ENCODE measurements at regions not wholly inside any gene's neighbourhood (a gene's known extent, or its start where the extent isn't known, plus 50 kb on each side); places are given as distances from the start of the nearest gene placed in this dataset.

DNA sequence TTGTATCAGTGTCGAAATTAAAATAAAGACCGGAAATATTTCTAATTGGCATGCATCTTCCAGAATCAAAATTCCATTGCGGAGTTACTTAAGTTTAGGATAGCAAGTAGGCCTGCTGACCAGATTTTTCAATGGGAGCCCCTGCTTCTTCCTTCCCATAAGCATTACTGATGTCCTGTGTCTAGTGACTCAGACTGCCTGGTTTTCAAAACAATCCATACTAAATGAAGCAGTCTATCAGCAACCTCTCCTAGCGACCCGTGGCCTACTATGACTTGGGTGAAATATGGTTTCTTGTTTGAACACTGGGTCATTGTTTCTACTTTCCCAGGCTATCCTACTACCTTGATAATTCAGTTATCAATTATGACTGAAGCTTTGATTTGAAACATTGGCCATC is 571.6 kb downstream of the TBC1D4 start:
- Mint-ChIP-seq H3K9me3 (no peaks in the 10 kb centered on the region), H3K27me3 (ENCODE audit: low read depth) (no peaks in the 10 kb centered on the region), H3K4me3 (no peak overlapping the region), H3K4me1 (no peaks in the 10 kb centered on the region; the same call in 1 of the 2 replicates), H3K36me3 (no peaks in the 10 kb centered on the region), H3K27ac (no peak overlapping the region)
- TF ChIP-seq, protein P1, sequence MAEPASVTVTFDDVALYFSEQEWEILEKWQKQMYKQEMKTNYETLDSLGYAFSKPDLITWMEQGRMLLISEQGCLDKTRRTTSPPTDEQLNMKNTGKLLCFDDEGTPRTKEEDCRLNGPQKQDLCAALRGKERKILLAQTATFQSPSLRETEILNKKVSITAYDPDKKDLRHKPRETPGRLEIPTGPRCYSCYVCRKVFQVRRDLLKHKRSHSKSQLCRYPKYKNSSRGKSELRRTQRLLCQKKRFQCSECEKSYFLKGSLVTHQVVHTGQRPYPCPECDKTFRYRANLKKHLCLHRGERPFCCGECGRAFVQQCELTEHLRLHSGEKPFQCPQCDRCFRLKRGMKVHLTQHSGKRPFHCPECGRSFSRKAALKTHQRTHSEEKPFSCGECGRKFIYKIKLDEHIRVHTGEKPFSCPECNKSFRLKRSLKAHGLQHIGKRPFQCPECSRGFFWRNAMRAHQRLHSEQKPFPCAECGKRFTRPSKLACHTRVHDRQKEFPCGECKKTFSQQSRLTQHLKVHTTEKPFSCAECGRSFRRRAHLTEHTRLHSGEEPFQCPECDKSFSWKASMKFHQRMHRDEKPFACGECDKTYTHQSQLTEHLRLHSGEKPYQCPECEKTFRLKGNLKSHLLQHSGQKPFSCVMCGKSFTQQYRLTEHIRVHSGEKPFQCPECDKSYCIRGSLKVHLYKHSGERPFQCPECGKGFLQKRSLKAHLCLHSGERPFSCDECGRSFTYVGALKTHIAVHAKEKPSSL (CRISPR knock-in tag; conservative IDR thresholded peaks at IDR 0.05): no peak
- TF ChIP-seq CREB1 (CRISPR knock-in tag; IDR thresholded peaks at IDR 0.05) (no peak), KAT7 (CRISPR knock-in tag; IDR thresholded peaks at IDR 0.05; ENCODE audit: borderline replicate concordance) (no peak)
- TF ChIP-seq, protein P2, sequence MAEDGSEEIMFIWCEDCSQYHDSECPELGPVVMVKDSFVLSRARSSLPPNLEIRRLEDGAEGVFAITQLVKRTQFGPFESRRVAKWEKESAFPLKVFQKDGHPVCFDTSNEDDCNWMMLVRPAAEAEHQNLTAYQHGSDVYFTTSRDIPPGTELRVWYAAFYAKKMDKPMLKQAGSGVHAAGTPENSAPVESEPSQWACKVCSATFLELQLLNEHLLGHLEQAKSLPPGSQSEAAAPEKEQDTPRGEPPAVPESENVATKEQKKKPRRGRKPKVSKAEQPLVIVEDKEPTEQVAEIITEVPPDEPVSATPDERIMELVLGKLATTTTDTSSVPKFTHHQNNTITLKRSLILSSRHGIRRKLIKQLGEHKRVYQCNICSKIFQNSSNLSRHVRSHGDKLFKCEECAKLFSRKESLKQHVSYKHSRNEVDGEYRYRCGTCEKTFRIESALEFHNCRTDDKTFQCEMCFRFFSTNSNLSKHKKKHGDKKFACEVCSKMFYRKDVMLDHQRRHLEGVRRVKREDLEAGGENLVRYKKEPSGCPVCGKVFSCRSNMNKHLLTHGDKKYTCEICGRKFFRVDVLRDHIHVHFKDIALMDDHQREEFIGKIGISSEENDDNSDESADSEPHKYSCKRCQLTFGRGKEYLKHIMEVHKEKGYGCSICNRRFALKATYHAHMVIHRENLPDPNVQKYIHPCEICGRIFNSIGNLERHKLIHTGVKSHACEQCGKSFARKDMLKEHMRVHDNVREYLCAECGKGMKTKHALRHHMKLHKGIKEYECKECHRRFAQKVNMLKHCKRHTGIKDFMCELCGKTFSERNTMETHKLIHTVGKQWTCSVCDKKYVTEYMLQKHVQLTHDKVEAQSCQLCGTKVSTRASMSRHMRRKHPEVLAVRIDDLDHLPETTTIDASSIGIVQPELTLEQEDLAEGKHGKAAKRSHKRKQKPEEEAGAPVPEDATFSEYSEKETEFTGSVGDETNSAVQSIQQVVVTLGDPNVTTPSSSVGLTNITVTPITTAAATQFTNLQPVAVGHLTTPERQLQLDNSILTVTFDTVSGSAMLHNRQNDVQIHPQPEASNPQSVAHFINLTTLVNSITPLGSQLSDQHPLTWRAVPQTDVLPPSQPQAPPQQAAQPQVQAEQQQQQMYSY (CRISPR knock-in tag; IDR thresholded peaks at IDR 0.05): no peak
- TF ChIP-seq, protein P3, sequence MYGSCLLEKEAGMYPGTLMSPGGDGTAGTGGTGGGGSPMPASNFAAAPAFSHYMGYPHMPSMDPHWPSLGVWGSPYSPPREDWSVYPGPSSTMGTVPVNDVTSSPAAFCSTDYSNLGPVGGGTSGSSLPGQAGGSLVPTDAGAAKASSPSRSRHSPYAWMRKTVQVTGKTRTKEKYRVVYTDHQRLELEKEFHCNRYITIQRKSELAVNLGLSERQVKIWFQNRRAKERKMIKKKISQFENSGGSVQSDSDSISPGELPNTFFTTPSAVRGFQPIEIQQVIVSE (CRISPR knock-in tag; IDR thresholded peaks at IDR 0.05; ENCODE audit: borderline replicate concordance): no peak
- TF ChIP-seq, protein P4, sequence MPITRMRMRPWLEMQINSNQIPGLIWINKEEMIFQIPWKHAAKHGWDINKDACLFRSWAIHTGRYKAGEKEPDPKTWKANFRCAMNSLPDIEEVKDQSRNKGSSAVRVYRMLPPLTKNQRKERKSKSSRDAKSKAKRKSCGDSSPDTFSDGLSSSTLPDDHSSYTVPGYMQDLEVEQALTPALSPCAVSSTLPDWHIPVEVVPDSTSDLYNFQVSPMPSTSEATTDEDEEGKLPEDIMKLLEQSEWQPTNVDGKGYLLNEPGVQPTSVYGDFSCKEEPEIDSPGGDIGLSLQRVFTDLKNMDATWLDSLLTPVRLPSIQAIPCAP (CRISPR knock-in tag; IDR thresholded peaks at IDR 0.05): no peak
- TF ChIP-seq, protein P5, sequence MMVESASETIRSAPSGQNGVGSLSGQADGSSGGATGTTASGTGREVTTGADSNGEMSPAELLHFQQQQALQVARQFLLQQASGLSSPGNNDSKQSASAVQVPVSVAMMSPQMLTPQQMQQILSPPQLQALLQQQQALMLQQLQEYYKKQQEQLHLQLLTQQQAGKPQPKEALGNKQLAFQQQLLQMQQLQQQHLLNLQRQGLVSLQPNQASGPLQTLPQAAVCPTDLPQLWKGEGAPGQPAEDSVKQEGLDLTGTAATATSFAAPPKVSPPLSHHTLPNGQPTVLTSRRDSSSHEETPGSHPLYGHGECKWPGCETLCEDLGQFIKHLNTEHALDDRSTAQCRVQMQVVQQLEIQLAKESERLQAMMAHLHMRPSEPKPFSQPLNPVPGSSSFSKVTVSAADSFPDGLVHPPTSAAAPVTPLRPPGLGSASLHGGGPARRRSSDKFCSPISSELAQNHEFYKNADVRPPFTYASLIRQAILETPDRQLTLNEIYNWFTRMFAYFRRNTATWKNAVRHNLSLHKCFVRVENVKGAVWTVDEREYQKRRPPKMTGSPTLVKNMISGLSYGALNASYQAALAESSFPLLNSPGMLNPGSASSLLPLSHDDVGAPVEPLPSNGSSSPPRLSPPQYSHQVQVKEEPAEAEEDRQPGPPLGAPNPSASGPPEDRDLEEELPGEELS (CRISPR knock-in tag; IDR thresholded peaks at IDR 0.05): no peak
- TF ChIP-seq, protein P6, sequence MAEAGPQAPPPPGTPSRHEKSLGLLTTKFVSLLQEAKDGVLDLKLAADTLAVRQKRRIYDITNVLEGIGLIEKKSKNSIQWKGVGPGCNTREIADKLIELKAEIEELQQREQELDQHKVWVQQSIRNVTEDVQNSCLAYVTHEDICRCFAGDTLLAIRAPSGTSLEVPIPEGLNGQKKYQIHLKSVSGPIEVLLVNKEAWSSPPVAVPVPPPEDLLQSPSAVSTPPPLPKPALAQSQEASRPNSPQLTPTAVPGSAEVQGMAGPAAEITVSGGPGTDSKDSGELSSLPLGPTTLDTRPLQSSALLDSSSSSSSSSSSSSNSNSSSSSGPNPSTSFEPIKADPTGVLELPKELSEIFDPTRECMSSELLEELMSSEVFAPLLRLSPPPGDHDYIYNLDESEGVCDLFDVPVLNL (CRISPR knock-in tag; IDR thresholded peaks at IDR 0.05; ENCODE audit: borderline replicate concordance, low read depth): no peak
- ATAC-seq: no peak
- POLR2A ChIA-PET: no interaction called here
- no peak for DNase-seq (ENCODE audit: low spot score)
- CTCF ChIA-PET: no interaction called here

DNA sequence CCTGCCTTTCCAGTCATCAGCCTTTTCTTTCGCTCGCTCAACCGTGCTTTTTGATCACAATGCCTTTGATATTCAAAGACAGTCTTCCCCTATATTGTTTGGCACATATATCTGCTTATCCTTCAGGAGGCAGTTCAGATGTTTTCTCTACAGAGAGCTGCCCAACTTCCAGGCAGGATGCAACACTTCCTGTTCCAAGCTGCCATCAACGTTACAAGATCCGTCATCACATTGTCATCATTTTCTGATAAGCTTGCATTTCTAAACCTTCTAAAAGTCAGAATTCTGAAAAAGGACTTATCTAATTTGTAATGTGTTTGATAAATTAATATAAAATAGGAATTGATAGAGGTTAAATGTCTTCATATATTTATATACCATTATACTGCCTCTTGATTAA is 574.2 kb downstream of the TBC1D4 start:
- no peaks in the 10 kb centered on the region for H3K27me3 Mint-ChIP-seq (ENCODE audit: low read depth)
- H3K4me1 Mint-ChIP-seq: no peaks in the 10 kb centered on the region; the same call in 1 of the 2 replicates
- no peaks in the 10 kb centered on the region for H3K9me3 Mint-ChIP-seq
- TF ChIP-seq, protein P7, sequence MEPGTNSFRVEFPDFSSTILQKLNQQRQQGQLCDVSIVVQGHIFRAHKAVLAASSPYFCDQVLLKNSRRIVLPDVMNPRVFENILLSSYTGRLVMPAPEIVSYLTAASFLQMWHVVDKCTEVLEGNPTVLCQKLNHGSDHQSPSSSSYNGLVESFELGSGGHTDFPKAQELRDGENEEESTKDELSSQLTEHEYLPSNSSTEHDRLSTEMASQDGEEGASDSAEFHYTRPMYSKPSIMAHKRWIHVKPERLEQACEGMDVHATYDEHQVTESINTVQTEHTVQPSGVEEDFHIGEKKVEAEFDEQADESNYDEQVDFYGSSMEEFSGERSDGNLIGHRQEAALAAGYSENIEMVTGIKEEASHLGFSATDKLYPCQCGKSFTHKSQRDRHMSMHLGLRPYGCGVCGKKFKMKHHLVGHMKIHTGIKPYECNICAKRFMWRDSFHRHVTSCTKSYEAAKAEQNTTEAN (CRISPR knock-in tag; IDR thresholded peaks at IDR 0.05): no peak
- TF ChIP-seq ZNF263 (CRISPR knock-in tag; IDR thresholded peaks at IDR 0.05; ENCODE audit: low read depth) (no peak), GABPB1 (CRISPR knock-in tag; IDR thresholded peaks at IDR 0.05) (no peak), NR1H2 (CRISPR knock-in tag; IDR thresholded peaks at IDR 0.05) (no peak), ZNF671 (CRISPR knock-in tag; IDR thresholded peaks at IDR 0.05) (no peak), ELF4 (CRISPR knock-in tag; IDR thresholded peaks at IDR 0.05; ENCODE audit: low read depth) (no peak)
- TF ChIP-seq, protein P8, sequence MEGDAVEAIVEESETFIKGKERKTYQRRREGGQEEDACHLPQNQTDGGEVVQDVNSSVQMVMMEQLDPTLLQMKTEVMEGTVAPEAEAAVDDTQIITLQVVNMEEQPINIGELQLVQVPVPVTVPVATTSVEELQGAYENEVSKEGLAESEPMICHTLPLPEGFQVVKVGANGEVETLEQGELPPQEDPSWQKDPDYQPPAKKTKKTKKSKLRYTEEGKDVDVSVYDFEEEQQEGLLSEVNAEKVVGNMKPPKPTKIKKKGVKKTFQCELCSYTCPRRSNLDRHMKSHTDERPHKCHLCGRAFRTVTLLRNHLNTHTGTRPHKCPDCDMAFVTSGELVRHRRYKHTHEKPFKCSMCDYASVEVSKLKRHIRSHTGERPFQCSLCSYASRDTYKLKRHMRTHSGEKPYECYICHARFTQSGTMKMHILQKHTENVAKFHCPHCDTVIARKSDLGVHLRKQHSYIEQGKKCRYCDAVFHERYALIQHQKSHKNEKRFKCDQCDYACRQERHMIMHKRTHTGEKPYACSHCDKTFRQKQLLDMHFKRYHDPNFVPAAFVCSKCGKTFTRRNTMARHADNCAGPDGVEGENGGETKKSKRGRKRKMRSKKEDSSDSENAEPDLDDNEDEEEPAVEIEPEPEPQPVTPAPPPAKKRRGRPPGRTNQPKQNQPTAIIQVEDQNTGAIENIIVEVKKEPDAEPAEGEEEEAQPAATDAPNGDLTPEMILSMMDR (IDR thresholded peaks at IDR 0.05): no peak
- TF ChIP-seq, protein P9, sequence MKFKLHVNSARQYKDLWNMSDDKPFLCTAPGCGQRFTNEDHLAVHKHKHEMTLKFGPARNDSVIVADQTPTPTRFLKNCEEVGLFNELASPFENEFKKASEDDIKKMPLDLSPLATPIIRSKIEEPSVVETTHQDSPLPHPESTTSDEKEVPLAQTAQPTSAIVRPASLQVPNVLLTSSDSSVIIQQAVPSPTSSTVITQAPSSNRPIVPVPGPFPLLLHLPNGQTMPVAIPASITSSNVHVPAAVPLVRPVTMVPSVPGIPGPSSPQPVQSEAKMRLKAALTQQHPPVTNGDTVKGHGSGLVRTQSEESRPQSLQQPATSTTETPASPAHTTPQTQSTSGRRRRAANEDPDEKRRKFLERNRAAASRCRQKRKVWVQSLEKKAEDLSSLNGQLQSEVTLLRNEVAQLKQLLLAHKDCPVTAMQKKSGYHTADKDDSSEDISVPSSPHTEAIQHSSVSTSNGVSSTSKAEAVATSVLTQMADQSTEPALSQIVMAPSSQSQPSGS (CRISPR knock-in tag; IDR thresholded peaks at IDR 0.05; ENCODE audit: borderline replicate concordance, low read depth): no peak
- no peak for DNase-seq (ENCODE audit: low spot score)
- ATAC-seq: no peak
- CTCF ChIA-PET: no interaction called here
- H3K27ac Mint-ChIP-seq: no peak overlapping the region
- POLR2A ChIA-PET: no interaction called here
- no peak overlapping the region for H3K4me3 Mint-ChIP-seq
- no peaks in the 10 kb centered on the region for H3K36me3 Mint-ChIP-seq

Measured in WTC11 (cell line).